Transverse colon (tissue), 3 donors: ENCODE measurements at regions not wholly inside any gene's neighbourhood (a gene's known extent, or its start where the extent isn't known, plus 50 kb on each side); places are given as distances from the start of the nearest gene placed in this dataset.

Experiments used
- CTCF ChIP-seq, 5 experiments: fragments of 200-600 bp in 3 of 5; fragments of 450-650 bp in 2 of 5; sonication (generic) in 3 of 5; IDR thresholded peaks; 1 replicate in 2 of 5; 2 replicates in 3 of 5; pipeline ENCODE4 v1.5.1; 2016 to 2017; ENCODE audit warnings: antibody characterized with exemption in 5 of 5, inconsistent platforms in 3 of 5, mild to moderate bottlenecking in 2 of 5, moderate library complexity in 1 of 5
- POLR2A ChIP-seq: fragments of 450-650 bp; IDR thresholded peaks from one replicate; pipeline ENCODE4 v1.6.1; 2016; ENCODE audit warnings: antibody characterized with exemption, mild to moderate bottlenecking, moderate library complexity

GRCh38 chr18:6486764-6487426 is 72.2 kb upstream of the L3MBTL4 start:
- TF ChIP-seq POLR2A, result no peak
- no peak for TF ChIP-seq CTCF (IDR thresholded peaks at IDR 0.05)
